ENCODE measurements at regions not wholly inside any gene's neighbourhood (a gene's known extent, or its start where the extent isn't known, plus 50 kb on each side); places are given as distances from the start of the nearest gene placed in this dataset.

DNA sequence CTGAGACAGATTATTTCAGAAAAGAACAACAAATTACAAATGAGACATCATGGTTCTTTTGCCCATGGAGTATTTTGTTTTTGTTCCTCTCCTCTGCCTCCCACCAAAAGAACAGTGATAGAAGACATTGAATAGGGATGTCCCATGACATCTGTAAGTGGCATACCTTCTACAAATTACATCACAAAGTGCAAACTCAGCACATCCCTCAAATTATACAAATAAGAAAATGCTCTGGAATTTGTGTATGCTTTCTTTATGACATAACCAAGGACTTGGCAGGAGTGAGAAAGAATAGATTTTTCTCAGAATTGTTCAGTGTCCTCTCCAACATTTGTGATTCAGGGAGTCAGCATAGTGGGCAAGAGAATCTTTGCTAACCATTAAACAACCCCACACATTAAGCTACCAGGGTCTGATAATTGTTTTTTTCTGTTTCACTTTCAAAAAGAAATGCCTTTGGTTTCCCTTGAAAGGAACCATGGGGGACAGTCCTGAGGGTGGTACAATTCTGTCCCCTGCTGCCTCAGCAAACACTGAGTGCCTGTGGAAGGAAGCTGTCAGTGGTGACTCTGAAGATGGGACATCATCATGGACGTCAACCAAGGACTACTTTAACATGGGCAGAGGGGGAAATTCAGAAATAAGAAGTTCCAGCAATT lies 430.3 kb downstream of the AASDHPPT start:
- TF ChIP-seq POLR2A (IDR thresholded peaks at IDR 0.05) (no peak), POLR2AphosphoS5 (IDR thresholded peaks at IDR 0.05; ENCODE audit: insufficient read depth in 1 of 2, low read depth in 1 of 2) (no peak), CTCF (IDR thresholded peaks at IDR 0.05) (no peak)

DNA sequence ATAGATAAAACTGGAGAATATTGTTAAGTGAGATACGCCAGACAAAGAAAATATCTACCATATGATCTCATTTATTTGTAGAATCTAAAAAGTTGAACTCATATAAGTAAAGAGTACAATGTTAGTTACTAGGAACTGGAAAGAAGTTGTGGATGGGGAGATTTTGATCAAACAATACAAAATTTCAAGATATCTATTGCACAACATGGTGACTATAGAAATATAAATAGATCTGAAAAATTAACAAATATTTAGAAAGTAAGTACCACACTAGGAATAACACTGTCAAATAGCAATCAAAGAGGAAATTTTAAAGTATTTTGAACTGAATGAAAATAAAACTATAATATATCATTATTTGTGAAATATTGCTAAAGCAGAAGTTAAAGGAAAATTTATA lies 437.2 kb downstream of the AASDHPPT start:
- DNase-seq (ENCODE audit: extremely low spot score in 2 of 2), result no peak
- H3K36me3 ChIP-seq, result no peaks in the 10 kb centered on the region
- TF ChIP-seq POLR2A (IDR thresholded peaks at IDR 0.05), result no peak
- no peaks in the 10 kb centered on the region for H3K27me3 ChIP-seq
- intact Hi-C loops (cut with DNase I), result no loop called here
- H3K27ac ChIP-seq, result no peak overlapping the region
- H3K4me3 ChIP-seq, result no peak overlapping the region
- H3K9me3 ChIP-seq, result no peaks in the 10 kb centered on the region
- H3K4me1 ChIP-seq, result no peaks in the 10 kb centered on the region

More for the DNA sequence above, 430.3 kb downstream of the AASDHPPT start:
- Histone ChIP-seq H3K4me3 (no peak overlapping the region), H3K36me3 (no peaks in the 10 kb centered on the region), H3K27me3 (no peaks in the 10 kb centered on the region), H3K27ac (no peak overlapping the region), H3K9me3 (no peaks in the 10 kb centered on the region), H3K4me1 (no peaks in the 10 kb centered on the region)
- intact Hi-C loops (cut with DNase I), result no loop called here
- no peak for DNase-seq (ENCODE audit: extremely low spot score in 2 of 2)

GRCh38 chr11:106517426-106517825 lies 440.0 kb downstream of the AASDHPPT start:
- no peaks in the 10 kb centered on the region for H3K9me3 ChIP-seq
- no peak overlapping the region for H3K4me3 ChIP-seq
- no peak overlapping the region for H3K27ac ChIP-seq
- no peaks in the 10 kb centered on the region for H3K36me3 ChIP-seq
- no peaks in the 10 kb centered on the region for H3K27me3 ChIP-seq
- intact Hi-C loops (cut with DNase I), result no loop called here
- H3K4me1 ChIP-seq, result no peaks in the 10 kb centered on the region
- no peak for TF ChIP-seq POLR2A (IDR thresholded peaks at IDR 0.05)
- TF ChIP-seq CTCF (IDR thresholded peaks at IDR 0.05), result no peak
- no peak for TF ChIP-seq POLR2AphosphoS5 (IDR thresholded peaks at IDR 0.05; ENCODE audit: insufficient read depth in 1 of 2, low read depth in 1 of 2)
- no peak for DNase-seq (ENCODE audit: extremely low spot score in 2 of 2)

- Histone ChIP-seq H3K27me3 (no peaks in the 10 kb centered on the region), H3K4me3 (no peak overlapping the region), H3K9me3 (no peaks in the 10 kb centered on the region), H3K27ac (no peak overlapping the region), H3K36me3 (no peaks in the 10 kb centered on the region), H3K4me1 (no peaks in the 10 kb centered on the region)
- intact Hi-C loops (cut with DNase I), result no loop called here
- no peak for DNase-seq (ENCODE audit: extremely low spot score in 2 of 2)
- TF ChIP-seq POLR2A (IDR thresholded peaks at IDR 0.05) (no peak), POLR2AphosphoS5 (IDR thresholded peaks at IDR 0.05; ENCODE audit: insufficient read depth in 1 of 2, low read depth in 1 of 2) (no peak), CTCF (IDR thresholded peaks at IDR 0.05) (no peak)
Observed at GRCh38 chr11:106520146-106520912, 442.9 kb downstream of the AASDHPPT start.

- no peaks in the 10 kb centered on the region for H3K36me3 ChIP-seq
- intact Hi-C loops (cut with DNase I), result no loop called here
- no peak overlapping the region for H3K27ac ChIP-seq
- H3K27me3 ChIP-seq, result no peaks in the 10 kb centered on the region
- no peak for DNase-seq (ENCODE audit: extremely low spot score in 2 of 2)
- TF ChIP-seq POLR2AphosphoS5 (IDR thresholded peaks at IDR 0.05; ENCODE audit: insufficient read depth in 1 of 2, low read depth in 1 of 2) (no peak), CTCF (IDR thresholded peaks at IDR 0.05) (no peak), POLR2A (IDR thresholded peaks at IDR 0.05) (no peak)
- no peaks in the 10 kb centered on the region for H3K9me3 ChIP-seq
- H3K4me3 ChIP-seq, result no peak overlapping the region
- no peaks in the 10 kb centered on the region for H3K4me1 ChIP-seq
Observed at GRCh38 chr11:106520920-106521319, 443.5 kb downstream of the AASDHPPT start.

All from vagina (tissue), 2 donors.